Kidney epithelial cell (primary cell): ENCODE measurements at regions not wholly inside any gene's neighbourhood (a gene's known extent, or its start where the extent isn't known, plus 50 kb on each side); places are given as distances from the start of the nearest gene placed in this dataset.

ENCODE experiments used
- DNase-seq: peaks from one replicate; pipeline ENCODE4 v3.0.0-alpha.2; 2010; ENCODE audit warnings: low read depth
- H3K27me3 ChIP-seq: 2 replicates; pipeline ENCODE4 v1.6.0; 2011; ENCODE audit warnings: low read length; ENCODE audit not compliant: control insufficient read depth, insufficient read depth
- H3K36me3 ChIP-seq: 2 replicates; pipeline ENCODE4 v1.5.1; 2011; ENCODE audit warnings: low read length; ENCODE audit not compliant: control insufficient read depth, insufficient read depth
- H3K4me3 ChIP-seq: 2 replicates; pipeline ENCODE4 v1.5.1; 2011; ENCODE audit warnings: low read depth, mild to moderate bottlenecking, control low read depth, low read length
- CTCF ChIP-seq: IDR thresholded peaks from 2 replicates; pipeline ENCODE4 v1.5.1; 2011; ENCODE audit warnings: mild to moderate bottlenecking, moderate library complexity, low read length, control low read depth, inconsistent platforms; ENCODE audit not compliant: insufficient read depth, poor library complexity, severe bottlenecking

- no peak overlapping the region for H3K4me3 ChIP-seq
- no peak for DNase-seq
- TF ChIP-seq CTCF, result no peak
These were observed 745.9 kb upstream of the ACVR2A start for GRCh38 chr2:147098940-147099339.

GRCh38 chr2:147097747-147098146 is 747.1 kb upstream of the ACVR2A start:
- no peaks in the 10 kb centered on the region for H3K27me3 ChIP-seq
- DNase-seq, result no peak
- TF ChIP-seq CTCF, result no peak

More at GRCh38 chr2:147098940-147099339, 745.9 kb upstream of the ACVR2A start:
- no peaks in the 10 kb centered on the region for H3K27me3 ChIP-seq
- H3K36me3 ChIP-seq, result no peaks in the 10 kb centered on the region

GRCh38 chr2:147096671-147097070 is 748.2 kb upstream of the ACVR2A start:
- no peak for DNase-seq
- H3K27me3 ChIP-seq, result no peaks in the 10 kb centered on the region
- H3K4me3 ChIP-seq, result no peak overlapping the region
- H3K36me3 ChIP-seq, result no peaks in the 10 kb centered on the region
- no peak for TF ChIP-seq CTCF

More at GRCh38 chr2:147097747-147098146, 747.1 kb upstream of the ACVR2A start:
- Histone ChIP-seq H3K4me3 (no peak overlapping the region), H3K36me3 (no peaks in the 10 kb centered on the region)

- TF ChIP-seq CTCF, result no peak
- no peak overlapping the region for H3K4me3 ChIP-seq
- no peaks in the 10 kb centered on the region for H3K27me3 ChIP-seq
- no peaks in the 10 kb centered on the region for H3K36me3 ChIP-seq
- no peak for DNase-seq
These were observed 749.5 kb upstream of the ACVR2A start for GRCh38 chr2:147095376-147095775.

- no peaks in the 10 kb centered on the region for H3K27me3 ChIP-seq
- no peak for TF ChIP-seq CTCF
- no peak overlapping the region for H3K4me3 ChIP-seq
- no peaks in the 10 kb centered on the region for H3K36me3 ChIP-seq
- DNase-seq, result no peak
These were observed 750.8 kb upstream of the ACVR2A start for GRCh38 chr2:147094077-147094476.

GRCh38 chr2:147092266-147092665 is 752.6 kb upstream of the ACVR2A start:
- no peaks in the 10 kb centered on the region for H3K27me3 ChIP-seq
- no peak for TF ChIP-seq CTCF
- no peaks in the 10 kb centered on the region for H3K36me3 ChIP-seq
- DNase-seq, result no peak
- no peak overlapping the region for H3K4me3 ChIP-seq
